Nucleus accumbens (tissue), 56 donors: ENCODE measurements at regions not wholly inside any gene's neighbourhood (a gene's known extent, or its start where the extent isn't known, plus 50 kb on each side); places are given as distances from the start of the nearest gene placed in this dataset.

ENCODE experiments used
- DNase-seq, 56 donors: peaks; one replicate each; lab custom pipeline; 2025; lab: John Stamatoyannopoulos, UW

DNA sequence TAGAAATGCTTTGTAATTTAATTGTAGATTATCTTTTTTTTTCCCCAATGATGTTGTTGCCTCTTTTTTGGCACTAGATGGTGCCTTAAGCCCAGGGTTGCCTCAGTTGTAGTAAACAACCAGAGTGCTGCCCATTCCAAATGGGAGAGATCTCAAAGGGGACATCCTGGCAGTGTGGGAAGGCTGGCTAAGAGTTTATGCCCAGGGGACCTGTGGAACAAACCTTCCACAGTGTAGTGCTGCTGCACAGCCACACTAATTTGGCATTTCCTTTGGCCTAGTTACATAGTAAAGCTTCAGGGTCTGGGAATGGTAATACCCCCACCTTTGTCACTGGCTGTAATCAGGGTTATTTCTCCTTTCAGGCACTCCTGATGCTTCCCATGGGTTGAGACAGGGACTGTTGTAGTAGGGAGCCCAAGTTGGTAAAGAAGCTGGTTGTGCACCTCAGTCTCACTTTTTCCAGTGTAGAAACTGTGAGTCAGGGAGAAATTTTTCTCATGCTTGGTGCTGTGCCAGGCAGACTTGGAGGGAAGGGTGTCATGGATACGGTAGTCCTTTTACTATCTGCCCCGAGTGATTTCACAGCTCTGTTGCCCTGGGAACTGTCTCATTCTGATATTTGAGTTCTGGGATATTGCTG is 177.8 kb upstream of the ECI2 start:
- peak in 2 of 56 donors; percentile 4 to 5 for DNase-seq

- DNase-seq, result no peak
Observed at GRCh38 chr6:4311976-4312860, 176.8 kb upstream of the ECI2 start.

- no peak for DNase-seq
Observed at GRCh38 chr6:4309540-4309939, 174.2 kb upstream of the ECI2 start.

- no peak for DNase-seq
Observed at GRCh38 chr6:4308364-4308763, 173.0 kb upstream of the ECI2 start.

DNA sequence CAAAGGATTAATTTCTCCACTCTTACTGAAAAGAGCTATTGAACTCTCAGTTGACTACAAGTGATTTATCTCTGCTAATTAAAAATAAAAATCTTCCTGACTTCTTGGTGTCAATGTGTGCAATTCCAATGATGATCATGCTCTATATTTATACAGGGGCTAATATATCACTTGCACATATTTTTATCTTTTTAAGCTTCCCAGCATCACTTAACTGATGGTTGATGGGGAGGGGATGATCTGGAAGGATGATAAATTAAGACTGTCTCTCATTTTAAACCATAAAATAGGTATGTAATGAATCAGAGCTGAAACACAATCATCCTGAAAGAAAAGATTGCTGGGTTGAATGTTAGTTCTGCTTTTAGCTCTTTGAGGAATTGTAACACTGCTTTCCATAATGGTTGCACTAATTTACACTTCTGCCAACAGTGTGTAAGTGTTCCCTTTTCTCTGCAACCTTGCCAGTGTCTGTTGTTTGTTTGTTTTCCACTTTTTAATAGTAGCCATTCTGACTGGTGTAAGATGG is 169.6 kb upstream of the ECI2 start:
- DNase-seq, result no peak

DNA sequence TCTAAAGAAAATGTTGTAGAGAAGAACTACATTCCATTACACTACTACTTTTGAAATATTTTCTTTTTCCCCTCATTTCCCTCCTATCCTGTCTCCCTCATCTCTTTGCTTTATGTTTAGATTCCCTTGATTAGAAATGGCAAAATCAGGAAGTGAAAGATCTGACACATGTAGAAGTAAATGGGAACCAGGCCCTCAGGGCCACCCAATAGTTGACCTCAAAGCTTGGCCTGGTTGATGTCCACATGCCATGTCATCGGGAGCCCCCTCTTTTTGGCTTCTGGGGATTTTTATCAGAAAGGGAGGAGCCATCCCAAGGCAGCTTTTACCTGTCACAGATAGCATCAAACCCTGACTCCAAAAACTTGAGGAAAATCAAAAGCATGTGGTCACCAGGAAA is 168.3 kb upstream of the ECI2 start:
- DNase-seq, result no peak

DNA sequence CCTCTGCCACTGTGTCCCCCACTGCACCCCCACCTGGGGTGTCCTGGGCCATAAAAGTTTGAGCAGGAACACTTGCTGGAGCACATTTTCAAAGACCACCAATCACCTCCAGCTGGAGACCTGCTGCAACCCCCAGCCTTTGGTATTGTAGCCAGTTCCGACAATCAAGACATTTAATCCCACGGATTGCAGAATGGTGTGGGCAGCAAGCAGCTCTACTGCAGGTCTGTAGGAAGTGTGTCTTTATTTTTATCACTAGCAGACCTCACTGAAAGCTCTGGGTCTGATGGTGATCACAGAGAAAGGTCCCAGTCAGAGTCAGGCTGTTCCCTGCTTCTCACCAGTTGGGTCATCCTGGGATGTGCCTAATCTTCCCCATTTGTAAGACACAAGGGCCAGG is 167.1 kb upstream of the ECI2 start:
- DNase-seq, result no peak

GRCh38 chr6:4301871-4302270 is 166.5 kb upstream of the ECI2 start:
- no peak for DNase-seq

- no peak for DNase-seq
Observed at GRCh38 chr6:4300917-4301316, 165.5 kb upstream of the ECI2 start.

- DNase-seq, result no peak
Observed at GRCh38 chr6:4299476-4299875, 164.1 kb upstream of the ECI2 start.

DNA sequence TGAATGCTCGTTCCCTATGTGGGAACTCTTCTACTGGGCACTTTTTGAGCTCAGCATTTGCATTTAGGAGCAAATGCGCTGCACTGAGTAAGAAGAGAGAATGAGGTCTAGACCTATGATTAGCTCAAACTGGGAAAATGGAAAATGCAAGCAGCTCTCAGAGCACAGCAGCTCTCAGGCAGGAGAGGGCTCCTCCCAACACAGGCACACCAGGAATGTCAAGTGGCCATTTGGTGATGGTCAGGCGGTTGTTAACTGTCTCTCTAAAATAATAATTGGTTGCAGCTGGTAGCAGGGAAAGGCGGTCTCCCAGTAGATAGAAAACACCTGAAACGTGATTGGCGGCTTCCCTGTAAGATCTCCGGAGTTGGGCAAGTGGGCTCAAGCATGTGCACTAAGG is 162.0 kb upstream of the ECI2 start:
- no peak for DNase-seq

DNA sequence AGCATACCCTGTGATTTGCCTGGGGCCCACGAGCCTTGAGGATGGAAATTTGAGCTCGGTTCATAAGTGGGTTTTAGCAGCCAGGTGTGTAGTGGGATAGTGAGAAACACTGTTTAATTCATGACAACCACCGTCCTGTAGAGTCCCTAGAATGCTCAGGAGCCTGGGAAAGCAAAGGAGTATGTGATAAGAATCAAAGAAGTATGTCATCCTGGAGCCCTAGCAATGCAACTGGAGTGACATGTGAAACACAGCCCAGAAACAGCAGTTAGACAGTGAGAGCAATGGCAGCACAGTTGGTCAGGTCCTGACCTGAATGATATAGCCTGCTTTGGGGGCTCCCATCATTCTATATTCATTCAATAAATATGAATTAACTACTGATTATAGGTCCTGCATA is 161.2 kb upstream of the ECI2 start:
- DNase-seq, result no peak

DNA sequence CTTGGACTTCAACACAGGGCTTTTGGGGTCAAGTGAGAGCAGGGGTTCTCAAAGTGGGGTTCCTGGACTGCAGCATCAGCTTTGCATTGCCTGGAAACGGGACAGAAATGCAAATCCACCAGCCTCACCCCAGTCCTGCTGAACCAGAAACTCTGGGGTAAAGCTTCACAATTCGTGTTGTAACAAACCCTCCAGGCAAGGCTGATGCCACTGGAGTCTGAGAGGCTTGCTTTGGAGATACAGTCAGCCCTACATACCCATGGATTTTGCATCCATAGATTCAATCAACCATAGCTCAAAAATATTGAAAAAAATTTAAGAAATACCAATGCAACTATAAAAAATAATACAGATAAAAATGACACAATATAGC is 160.4 kb upstream of the ECI2 start:
- no peak for DNase-seq

- no peak for DNase-seq
Observed at GRCh38 chr6:4295058-4295782, 159.8 kb upstream of the ECI2 start.

- DNase-seq, result no peak
Observed at GRCh38 chr6:4294636-4295035, 159.3 kb upstream of the ECI2 start.

- no peak for DNase-seq
Observed at GRCh38 chr6:4291453-4292403, 156.4 kb upstream of the ECI2 start.

DNA sequence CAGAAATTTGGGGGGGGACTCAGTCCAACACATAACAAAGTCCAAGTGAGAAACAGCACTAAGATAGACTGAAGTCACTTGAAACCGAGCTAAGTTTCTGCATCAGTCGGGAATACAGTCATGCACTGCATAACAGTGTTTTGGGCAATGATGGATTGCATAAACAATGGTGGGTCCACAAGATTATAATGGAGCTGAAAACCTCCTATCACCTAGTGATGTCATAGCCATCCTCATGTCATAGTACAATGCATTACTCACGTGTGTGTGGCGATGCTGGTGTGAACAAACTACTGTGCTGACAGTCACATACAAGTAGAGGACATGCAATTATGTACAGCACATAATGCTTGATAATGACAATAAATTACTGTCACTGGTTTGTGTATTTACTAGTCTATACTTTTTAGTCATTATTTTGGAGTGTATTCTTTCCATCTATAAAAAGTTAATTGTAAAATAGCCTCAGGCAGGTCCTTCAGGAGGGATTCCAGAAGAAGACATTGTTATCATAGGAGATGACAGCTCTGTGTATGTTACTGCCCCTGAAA is 154.5 kb upstream of the ECI2 start:
- DNase-seq, result no peak

GRCh38 chr6:4287811-4288244 is 152.5 kb upstream of the ECI2 start:
- no peak for DNase-seq

GRCh38 chr6:4287372-4287771 is 152.0 kb upstream of the ECI2 start:
- no peak for DNase-seq

- no peak for DNase-seq
Observed at GRCh38 chr6:4282926-4283325, 147.6 kb upstream of the ECI2 start.
